Breast epithelium (tissue), 4 donors: ENCODE measurements at regions not wholly inside any gene's neighbourhood (a gene's known extent, or its start where the extent isn't known, plus 50 kb on each side); places are given as distances from the start of the nearest gene placed in this dataset.

ENCODE experiments used
- DNase-seq, 2 donors: peaks; one replicate each; pipeline ENCODE4 v3.0.0-alpha.2; 2019; ENCODE audit warnings: low spot score in 2 of 2
- H3K27ac ChIP-seq, 2 donors: fragments of 200-600 bp; sonication (generic) in 1 of 2; one replicate each; pipeline ENCODE4 v1.5.1; 2016 to 2019; ENCODE audit warnings: mild to moderate bottlenecking in 1 of 2
- H3K27me3 ChIP-seq, 2 donors: fragments of 200-600 bp; sonication (generic) in 1 of 2; one replicate each; pipeline versions ENCODE4 v1.5.1 to v1.6.0; 2017 to 2019; ENCODE audit warnings: control low read depth in 1 of 2, mild to moderate bottlenecking in 1 of 2
- H3K36me3 ChIP-seq: fragments of 200-600 bp; one replicate; pipeline ENCODE4 v1.5.1; 2019
- H3K4me1 ChIP-seq, 2 donors: fragments of 200-600 bp; sonication (generic); one replicate each; pipeline ENCODE4 v1.5.1; 2016 to 2019; ENCODE audit warnings: control low read depth in 1 of 2
- H3K4me3 ChIP-seq, 3 donors: fragments of 200-600 bp; sonication (generic); 1 replicate in 2 of 3; 2 replicates in 1 of 3; pipeline ENCODE4 v1.5.1; 2016 to 2019; ENCODE audit warnings: mild to moderate bottlenecking in 3 of 3, moderate library complexity in 2 of 3
- H3K9me3 ChIP-seq, 2 donors: fragments of 200-600 bp; sonication (generic) in 1 of 2; one replicate each; pipeline ENCODE4 v1.5.1; 2016 to 2019; ENCODE audit warnings: control low read depth in 1 of 2
- POLR2A ChIP-seq: fragments of 450-650 bp; IDR thresholded peaks from one replicate; pipeline ENCODE4 v1.6.1; 2016; ENCODE audit warnings: antibody characterized with exemption, mild to moderate bottlenecking, moderate library complexity
- POLR2AphosphoS5 ChIP-seq, 3 donors: sonication (generic); formaldehyde crosslinking; IDR thresholded peaks; one replicate each; pipeline ENCODE4 v1.6.1; 2017; ENCODE audit warnings: antibody characterized with exemption in 3 of 3
- intact Hi-C: fragments of 100-400 bp; cut with DNase I; formaldehyde crosslinking; loops from one replicate; pipeline ENCODE4 v1.15.1; 2023; ENCODE audit warnings: low total_unique reads
- TF ChIP-seq, protein P1 (sequence below), 3 donors: fragments of 450-650 bp; IDR thresholded peaks; one replicate each; pipeline ENCODE4 v1.5.1; 2016 to 2017; ENCODE audit warnings: antibody characterized with exemption in 3 of 3, mild to moderate bottlenecking in 3 of 3, moderate library complexity in 3 of 3

DNA sequence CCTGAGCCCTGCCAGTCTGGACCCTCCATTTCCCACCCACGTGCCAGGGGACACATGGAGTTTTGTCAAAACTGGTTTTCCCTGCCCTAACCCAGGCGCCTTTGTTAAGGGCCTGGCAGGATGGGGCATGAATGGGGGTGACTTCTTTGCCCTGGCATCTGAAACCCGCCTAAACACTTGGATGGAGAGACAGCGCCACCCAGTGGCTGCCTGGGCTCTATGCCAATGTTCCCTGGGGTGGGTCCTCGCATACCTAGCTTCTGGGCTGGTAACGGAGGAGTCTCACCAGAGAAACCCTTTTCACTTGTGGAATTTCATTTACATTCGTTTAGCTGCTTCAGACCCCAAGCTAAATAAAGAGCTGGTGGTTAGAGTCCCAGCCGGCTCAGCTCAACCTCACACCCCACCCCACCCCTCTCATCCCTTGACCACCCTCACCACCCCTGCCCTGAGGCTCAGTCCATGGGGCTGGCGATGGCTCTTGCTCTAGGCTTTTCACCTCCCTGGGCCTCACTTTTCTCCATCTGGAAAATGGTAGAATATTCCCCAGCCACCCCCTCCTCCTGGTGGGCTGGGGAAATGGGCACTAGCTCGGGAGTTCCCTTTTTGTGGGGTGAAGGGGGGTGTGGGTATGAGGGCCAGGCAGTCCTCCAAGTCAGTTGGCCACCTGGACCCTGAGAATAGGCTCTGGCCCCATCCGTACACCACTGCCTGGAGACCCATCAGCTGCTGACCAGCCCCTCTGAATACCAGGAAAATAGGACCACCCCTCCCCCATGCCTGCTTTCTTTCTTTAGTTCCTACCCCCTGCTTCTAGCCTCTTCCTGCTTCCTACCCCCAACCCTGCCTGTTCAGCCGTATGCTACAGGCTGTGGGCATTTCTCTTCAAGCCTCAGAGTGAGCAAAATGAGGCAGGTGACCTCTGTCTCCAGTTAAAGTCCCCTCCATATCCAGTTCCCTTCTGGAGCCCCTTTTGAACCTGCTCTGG, 57.1 kb upstream of the PJA1 start:
- Histone ChIP-seq H3K36me3 (no peaks in the 10 kb centered on the region), H3K4me1 (no peaks in the 10 kb centered on the region), H3K27me3 (peaks cover 0 to 64% of the 10 kb centered on the region in 2 donors), H3K27ac (no peak overlapping the region), H3K4me3 (no peak overlapping the region), H3K9me3 (no peaks in the 10 kb centered on the region)
- no peak for TF ChIP-seq POLR2A
- TF ChIP-seq, protein P1, sequence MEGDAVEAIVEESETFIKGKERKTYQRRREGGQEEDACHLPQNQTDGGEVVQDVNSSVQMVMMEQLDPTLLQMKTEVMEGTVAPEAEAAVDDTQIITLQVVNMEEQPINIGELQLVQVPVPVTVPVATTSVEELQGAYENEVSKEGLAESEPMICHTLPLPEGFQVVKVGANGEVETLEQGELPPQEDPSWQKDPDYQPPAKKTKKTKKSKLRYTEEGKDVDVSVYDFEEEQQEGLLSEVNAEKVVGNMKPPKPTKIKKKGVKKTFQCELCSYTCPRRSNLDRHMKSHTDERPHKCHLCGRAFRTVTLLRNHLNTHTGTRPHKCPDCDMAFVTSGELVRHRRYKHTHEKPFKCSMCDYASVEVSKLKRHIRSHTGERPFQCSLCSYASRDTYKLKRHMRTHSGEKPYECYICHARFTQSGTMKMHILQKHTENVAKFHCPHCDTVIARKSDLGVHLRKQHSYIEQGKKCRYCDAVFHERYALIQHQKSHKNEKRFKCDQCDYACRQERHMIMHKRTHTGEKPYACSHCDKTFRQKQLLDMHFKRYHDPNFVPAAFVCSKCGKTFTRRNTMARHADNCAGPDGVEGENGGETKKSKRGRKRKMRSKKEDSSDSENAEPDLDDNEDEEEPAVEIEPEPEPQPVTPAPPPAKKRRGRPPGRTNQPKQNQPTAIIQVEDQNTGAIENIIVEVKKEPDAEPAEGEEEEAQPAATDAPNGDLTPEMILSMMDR (IDR thresholded peaks at IDR 0.05), result peak; percentile 55 to 71 (median 65)
- TF ChIP-seq POLR2AphosphoS5 (IDR thresholded peaks at IDR 0.05), result no peak
- intact Hi-C loops, result no loop called here
- peak; percentile 52 to 60 for DNase-seq

- intact Hi-C loops, result no loop called here
- H3K4me3 ChIP-seq, result no peak overlapping the region
- no peaks in the 10 kb centered on the region for H3K36me3 ChIP-seq
- no peak for DNase-seq
- peaks cover 0 to 69% of the 10 kb centered on the region in 2 donors for H3K27me3 ChIP-seq
- H3K9me3 ChIP-seq, result no peaks in the 10 kb centered on the region
- no peak overlapping the region for H3K27ac ChIP-seq
- H3K4me1 ChIP-seq, result no peaks in the 10 kb centered on the region
- TF ChIP-seq POLR2AphosphoS5 (IDR thresholded peaks at IDR 0.05) (no peak), POLR2A (no peak)
- TF ChIP-seq, protein P1 (IDR thresholded peaks at IDR 0.05), result no peak
Observed at GRCh38 chrX:69221239-69222102, 56.2 kb upstream of the PJA1 start.

GRCh38 chrX:69218407-69218997, 53.2 kb upstream of the PJA1 start:
- H3K4me3 ChIP-seq, result no peak overlapping the region
- H3K27ac ChIP-seq, result no peak overlapping the region
- DNase-seq, result no peak
- no peaks in the 10 kb centered on the region for H3K4me1 ChIP-seq
- intact Hi-C loops, result no loop called here
- H3K36me3 ChIP-seq, result no peaks in the 10 kb centered on the region
- no peaks in the 10 kb centered on the region for H3K9me3 ChIP-seq
- TF ChIP-seq, protein P1 (IDR thresholded peaks at IDR 0.05), result no peak
- no peak for TF ChIP-seq POLR2A
- no peak for TF ChIP-seq POLR2AphosphoS5 (IDR thresholded peaks at IDR 0.05)
- H3K27me3 ChIP-seq, result peaks cover 0 to 75% of the 10 kb centered on the region in 2 donors

DNA sequence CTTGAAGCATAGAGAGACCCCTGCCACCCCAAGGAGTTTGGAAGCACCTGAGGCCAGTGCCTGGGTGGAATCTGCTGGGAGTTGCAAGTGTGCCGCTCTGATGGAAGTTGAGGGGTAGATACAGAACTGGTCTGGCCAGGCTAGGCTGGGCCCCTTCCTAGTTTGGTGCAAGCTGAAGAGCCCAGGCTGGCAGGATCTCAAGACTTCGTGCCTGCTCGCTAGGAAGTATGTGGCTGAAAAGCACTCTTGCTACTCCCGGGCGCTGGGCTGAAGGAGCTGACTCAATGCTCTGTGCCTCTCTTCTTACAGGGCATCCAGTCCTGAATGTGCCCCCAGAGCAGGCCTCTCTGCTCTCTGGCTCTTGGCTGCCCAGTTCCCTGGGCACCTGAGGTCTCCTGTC, 51.7 kb upstream of the PJA1 start:
- H3K27ac ChIP-seq, result no peak overlapping the region
- no peak for DNase-seq
- no peaks in the 10 kb centered on the region for H3K9me3 ChIP-seq
- no peaks in the 10 kb centered on the region for H3K36me3 ChIP-seq
- intact Hi-C loops, result loop anchor here (2.0 kb wide), 1 partner anchor 20 kb away; no protein-coding TSS in a partner anchor
- TF ChIP-seq POLR2AphosphoS5 (IDR thresholded peaks at IDR 0.05) (no peak), POLR2A (no peak)
- TF ChIP-seq, protein P1 (IDR thresholded peaks at IDR 0.05), result no peak
- peaks cover 0 to 77% of the 10 kb centered on the region in 2 donors for H3K27me3 ChIP-seq
- H3K4me1 ChIP-seq, result no peaks in the 10 kb centered on the region
- no peak overlapping the region for H3K4me3 ChIP-seq
